ENCODE measurements at regions not wholly inside any gene's neighbourhood (a gene's known extent, or its start where the extent isn't known, plus 50 kb on each side); places are given as distances from the start of the nearest gene placed in this dataset.

- intact Hi-C loops (cut with micrococcal nuclease), result no loop called here
- Histone ChIP-seq H3K27me3 (ENCODE audit: low read length) (no peaks in the 10 kb centered on the region), H3K9me2 (replicated peaks; ENCODE audit: low read length) (no peaks in the 10 kb centered on the region), H2AFZ (ENCODE audit: low read length) (no peak overlapping the region), H3K36me3 (ENCODE audit: low read depth, low read length) (no peaks in the 10 kb centered on the region), H3K27ac (ENCODE audit: low read length) (no peak overlapping the region), H3K4me3 (ENCODE audit: low read length) (no peak overlapping the region), H4K20me1 (ENCODE audit: low read length) (no peaks in the 10 kb centered on the region), H3F3A (ENCODE audit: low read length, unreplicated experiment) (no peaks in the 10 kb centered on the region), H3K79me2 (ENCODE audit: low read length) (no peaks in the 10 kb centered on the region), H3K9me3 (ENCODE audit: low read length) (no peaks in the 10 kb centered on the region), H3K4me1 (ENCODE audit: insufficient read depth, low read length) (no peaks in the 10 kb centered on the region), H3K4me2 (ENCODE audit: low read length) (no peak overlapping the region), H3K9ac (ENCODE audit: low read length) (no peak overlapping the region)
- no TSS peak for BruUV-seq (replicated peaks)
- ChIA-PET POLR2A (ENCODE audit: unreplicated experiment) (no interaction called here), CTCF (no interaction called here)
- ATAC-seq (no peak), DNase-seq (no peak)
- TF ChIP-seq EZH2 (IDR thresholded peaks at IDR 0.05; ENCODE audit: low read length, unreplicated experiment) (no peak), EZH2phosphoT487 (IDR thresholded peaks at IDR 0.05; ENCODE audit: borderline replicate concordance, low read length) (no peak)
- TF ChIP-seq, protein P1, sequence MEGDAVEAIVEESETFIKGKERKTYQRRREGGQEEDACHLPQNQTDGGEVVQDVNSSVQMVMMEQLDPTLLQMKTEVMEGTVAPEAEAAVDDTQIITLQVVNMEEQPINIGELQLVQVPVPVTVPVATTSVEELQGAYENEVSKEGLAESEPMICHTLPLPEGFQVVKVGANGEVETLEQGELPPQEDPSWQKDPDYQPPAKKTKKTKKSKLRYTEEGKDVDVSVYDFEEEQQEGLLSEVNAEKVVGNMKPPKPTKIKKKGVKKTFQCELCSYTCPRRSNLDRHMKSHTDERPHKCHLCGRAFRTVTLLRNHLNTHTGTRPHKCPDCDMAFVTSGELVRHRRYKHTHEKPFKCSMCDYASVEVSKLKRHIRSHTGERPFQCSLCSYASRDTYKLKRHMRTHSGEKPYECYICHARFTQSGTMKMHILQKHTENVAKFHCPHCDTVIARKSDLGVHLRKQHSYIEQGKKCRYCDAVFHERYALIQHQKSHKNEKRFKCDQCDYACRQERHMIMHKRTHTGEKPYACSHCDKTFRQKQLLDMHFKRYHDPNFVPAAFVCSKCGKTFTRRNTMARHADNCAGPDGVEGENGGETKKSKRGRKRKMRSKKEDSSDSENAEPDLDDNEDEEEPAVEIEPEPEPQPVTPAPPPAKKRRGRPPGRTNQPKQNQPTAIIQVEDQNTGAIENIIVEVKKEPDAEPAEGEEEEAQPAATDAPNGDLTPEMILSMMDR (conservative IDR thresholded peaks at IDR 0.05; ENCODE audit: low read depth, low read length), result no peak
Observed at GRCh38 chr18:39037925-39038324, 1472.3 kb upstream of the CELF4 start.

DNA sequence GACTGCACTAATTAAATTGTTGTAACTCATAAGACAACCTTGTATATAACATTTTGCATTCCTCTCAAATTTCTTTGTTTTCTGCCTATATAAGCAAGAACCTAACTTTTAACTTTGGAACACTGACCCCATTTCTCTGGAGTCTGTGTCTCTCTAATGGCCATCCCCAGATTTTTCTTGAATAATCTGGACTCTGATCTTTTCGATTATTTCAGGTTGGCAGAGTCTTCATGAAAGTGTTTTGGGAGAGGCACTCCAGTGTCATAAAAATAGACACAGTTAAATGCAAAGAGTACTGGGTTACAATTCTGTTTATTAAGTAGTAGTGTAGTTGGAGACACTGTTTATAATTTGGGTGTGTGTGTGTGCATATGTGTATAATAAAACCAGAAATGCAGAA, 1467.7 kb upstream of the CELF4 start:
- Histone ChIP-seq H3K4me3 (ENCODE audit: low read length) (no peak overlapping the region), H3K4me2 (ENCODE audit: low read length) (no peak overlapping the region), H3K9ac (ENCODE audit: low read length) (no peak overlapping the region), H3F3A (ENCODE audit: low read length, unreplicated experiment) (no peaks in the 10 kb centered on the region), H4K20me1 (ENCODE audit: low read length) (no peaks in the 10 kb centered on the region), H3K9me2 (replicated peaks; ENCODE audit: low read length) (no peaks in the 10 kb centered on the region), H3K4me1 (ENCODE audit: insufficient read depth, low read length) (no peaks in the 10 kb centered on the region), H3K36me3 (ENCODE audit: low read depth, low read length) (no peaks in the 10 kb centered on the region), H3K27ac (ENCODE audit: low read length) (no peak overlapping the region), H3K79me2 (ENCODE audit: low read length) (no peaks in the 10 kb centered on the region), H3K9me3 (ENCODE audit: low read length) (no peaks in the 10 kb centered on the region), H3K27me3 (ENCODE audit: low read length) (no peaks in the 10 kb centered on the region), H2AFZ (ENCODE audit: low read length) (no peak overlapping the region)
- intact Hi-C loops (cut with micrococcal nuclease), result no loop called here
- ChIA-PET POLR2A (ENCODE audit: unreplicated experiment) (no interaction called here), CTCF (no interaction called here)
- no peak for DNase-seq
- TF ChIP-seq EZH2 (IDR thresholded peaks at IDR 0.05; ENCODE audit: low read length, unreplicated experiment) (no peak), EZH2phosphoT487 (IDR thresholded peaks at IDR 0.05; ENCODE audit: borderline replicate concordance, low read length) (no peak)
- TF ChIP-seq, protein P1 (conservative IDR thresholded peaks at IDR 0.05; ENCODE audit: low read depth, low read length), result no peak
- ATAC-seq, result no peak
- BruUV-seq (replicated peaks), result no TSS peak

DNA sequence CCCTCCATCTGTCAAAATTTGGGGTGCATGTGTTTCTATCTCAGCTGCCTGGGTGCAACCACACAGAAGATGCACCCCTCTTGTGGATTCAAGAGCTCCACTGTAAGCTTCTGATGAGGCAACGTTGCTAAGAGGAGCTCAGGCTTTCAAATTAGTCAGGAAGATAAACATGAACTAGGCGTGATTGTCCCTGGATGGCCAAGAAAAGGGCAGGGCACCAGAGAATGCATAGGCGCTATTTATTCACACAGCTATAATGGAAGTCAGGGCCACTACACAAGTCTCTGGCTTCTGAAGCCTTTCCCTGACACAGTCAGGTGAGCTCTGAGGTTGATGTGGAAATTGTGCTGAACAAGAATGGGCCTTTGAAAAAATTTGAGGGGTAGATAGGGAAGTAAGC, 1466.0 kb upstream of the CELF4 start:
- CTCF ChIA-PET, result no interaction called here
- no peaks in the 10 kb centered on the region for H3K9me3 ChIP-seq (ENCODE audit: low read length)
- BruUV-seq (replicated peaks), result no TSS peak
- no peaks in the 10 kb centered on the region for H3K27me3 ChIP-seq (ENCODE audit: low read length)
- H4K20me1 ChIP-seq (ENCODE audit: low read length), result no peaks in the 10 kb centered on the region
- intact Hi-C loops (cut with micrococcal nuclease), result no loop called here
- TF ChIP-seq EZH2 (IDR thresholded peaks at IDR 0.05; ENCODE audit: low read length, unreplicated experiment) (no peak), EZH2phosphoT487 (IDR thresholded peaks at IDR 0.05; ENCODE audit: borderline replicate concordance, low read length) (no peak)
- TF ChIP-seq, protein P1 (conservative IDR thresholded peaks at IDR 0.05; ENCODE audit: low read depth, low read length), result no peak
- no peaks in the 10 kb centered on the region for H3F3A ChIP-seq (ENCODE audit: low read length, unreplicated experiment)
- no peaks in the 10 kb centered on the region for H3K4me1 ChIP-seq (ENCODE audit: insufficient read depth, low read length)
- ATAC-seq (no peak), DNase-seq (no peak)
- no peak overlapping the region for H3K27ac ChIP-seq (ENCODE audit: low read length)
- H3K4me3 ChIP-seq (ENCODE audit: low read length), result no peak overlapping the region
- H3K4me2 ChIP-seq (ENCODE audit: low read length), result no peak overlapping the region
- no peaks in the 10 kb centered on the region for H3K36me3 ChIP-seq (ENCODE audit: low read depth, low read length)
- POLR2A ChIA-PET (ENCODE audit: unreplicated experiment), result no interaction called here
- H3K9ac ChIP-seq (ENCODE audit: low read length), result no peak overlapping the region
- H2AFZ ChIP-seq (ENCODE audit: low read length), result no peak overlapping the region
- no peaks in the 10 kb centered on the region for H3K79me2 ChIP-seq (ENCODE audit: low read length)
- H3K9me2 ChIP-seq (replicated peaks; ENCODE audit: low read length), result no peaks in the 10 kb centered on the region
